Cerebellar nuclear complex (tissue), 1 donor: ENCODE measurements at regions not wholly inside any gene's neighbourhood (a gene's known extent, or its start where the extent isn't known, plus 50 kb on each side); places are given as distances from the start of the nearest gene placed in this dataset.

Source experiments
- DNase-seq, 2 experiments: peaks; one replicate each; lab custom pipeline; 2025; lab: John Stamatoyannopoulos, UW

- no peak for DNase-seq
Measured at GRCh38 chr12:116456330-116457082, 102.7 kb upstream of the MAP1LC3B2 start.

- DNase-seq = no peak
Measured at GRCh38 chr12:116458492-116458891, 100.7 kb upstream of the MAP1LC3B2 start.

GRCh38 chr12:116459011-116459875 is 99.9 kb upstream of the MAP1LC3B2 start:
- no peak for DNase-seq

GRCh38 chr12:116459916-116460663 is 99.1 kb upstream of the MAP1LC3B2 start:
- DNase-seq = no peak

- no peak for DNase-seq
Measured at GRCh38 chr12:116461060-116461459, 98.1 kb upstream of the MAP1LC3B2 start.

- no peak for DNase-seq
Measured at GRCh38 chr12:116463366-116463765, 95.8 kb upstream of the MAP1LC3B2 start.

GRCh38 chr12:116465407-116465806 is 93.8 kb upstream of the MAP1LC3B2 start:
- no peak for DNase-seq

- DNase-seq = no peak
Measured at GRCh38 chr12:116465856-116466255, 93.3 kb upstream of the MAP1LC3B2 start.

- DNase-seq = no peak
Measured at GRCh38 chr12:116466536-116466935, 92.6 kb upstream of the MAP1LC3B2 start.

- DNase-seq = no peak
Measured at GRCh38 chr12:116469344-116469743, 89.8 kb upstream of the MAP1LC3B2 start.

- no peak for DNase-seq
Measured at GRCh38 chr12:116471544-116471943, 87.6 kb upstream of the MAP1LC3B2 start.

- DNase-seq = no peak
Measured at GRCh38 chr12:116472193-116472592, 87.0 kb upstream of the MAP1LC3B2 start.

- DNase-seq = no peak
Measured at GRCh38 chr12:116473416-116473815, 85.8 kb upstream of the MAP1LC3B2 start.

- no peak for DNase-seq
Measured at GRCh38 chr12:116474331-116474730, 84.8 kb upstream of the MAP1LC3B2 start.

GRCh38 chr12:116474899-116475298 is 84.3 kb upstream of the MAP1LC3B2 start:
- no peak for DNase-seq

GRCh38 chr12:116476227-116476822 is 82.9 kb upstream of the MAP1LC3B2 start:
- no peak for DNase-seq

GRCh38 chr12:116478243-116478773 is 80.9 kb upstream of the MAP1LC3B2 start:
- no peak for DNase-seq

- no peak for DNase-seq
Measured at GRCh38 chr12:116480210-116480810, 78.9 kb upstream of the MAP1LC3B2 start.

GRCh38 chr12:116481726-116482125 is 77.5 kb upstream of the MAP1LC3B2 start:
- no peak for DNase-seq

GRCh38 chr12:116482179-116482578 is 77.0 kb upstream of the MAP1LC3B2 start:
- no peak for DNase-seq

- no peak for DNase-seq
Measured at GRCh38 chr12:116482859-116483258, 76.3 kb upstream of the MAP1LC3B2 start.
